GM21619 (cell line): ENCODE measurements at regions not wholly inside any gene's neighbourhood (a gene's known extent, or its start where the extent isn't known, plus 50 kb on each side); places are given as distances from the start of the nearest gene placed in this dataset.
"Not testable (repeated sequence)": the region's sequence is repeated elsewhere in the genome, so short reads cannot be mapped to it uniquely, and the experiment has no call there.

ENCODE experiments used
- ATAC-seq: cut with Tn5 transposase; IDR thresholded peaks from one replicate; pipeline ENCODE4 v1.9.1; 2021; ENCODE audit not compliant: unreplicated experiment

DNA sequence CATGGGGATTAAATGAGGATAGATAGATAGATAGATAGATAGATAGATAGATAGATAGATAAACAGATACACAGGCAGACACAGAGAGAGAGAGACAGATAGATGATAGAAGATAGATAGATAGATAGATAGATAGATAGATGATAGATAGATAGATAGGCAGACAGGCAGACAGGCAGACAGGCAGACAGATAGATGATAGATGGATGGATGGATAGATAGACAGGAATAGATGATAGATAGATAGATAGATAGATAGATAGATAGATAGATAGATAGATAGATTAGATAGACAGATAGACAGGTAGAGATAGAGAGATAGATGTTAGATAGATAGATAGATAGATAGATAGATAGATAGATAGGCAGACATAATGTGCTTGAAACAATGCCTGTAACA lies 137.3 kb downstream of the MED10 start:
- not testable (repeated sequence) for ATAC-seq

GRCh38 chr5:6236858-6237481 lies 141.4 kb downstream of the MED10 start:
- ATAC-seq: no peak

GRCh38 chr5:6236170-6236793 lies 142.1 kb downstream of the MED10 start:
- ATAC-seq: no peak

DNA sequence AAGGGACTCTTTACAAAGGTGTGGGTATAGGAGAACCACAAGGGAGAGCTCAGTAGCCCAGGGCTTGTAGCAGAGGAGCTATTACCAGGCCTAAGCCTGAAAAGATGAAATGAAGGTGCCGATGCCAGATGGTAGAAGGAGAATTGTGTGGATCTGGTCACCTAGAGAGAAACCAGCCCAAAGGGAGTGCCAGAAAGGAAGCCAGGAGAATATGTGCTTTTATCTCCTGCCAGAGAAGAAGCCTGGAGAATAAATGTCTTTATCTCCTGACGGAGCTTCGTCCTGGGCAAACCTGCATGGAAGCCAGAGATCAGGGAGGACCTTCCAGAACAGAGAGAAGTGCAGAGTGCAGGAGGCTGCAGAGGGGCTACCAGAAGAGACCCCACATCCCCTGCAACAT lies 142.6 kb downstream of the MED10 start:
- no peak for ATAC-seq

GRCh38 chr5:6228257-6229250 lies 149.8 kb downstream of the MED10 start:
- no peak for ATAC-seq

DNA sequence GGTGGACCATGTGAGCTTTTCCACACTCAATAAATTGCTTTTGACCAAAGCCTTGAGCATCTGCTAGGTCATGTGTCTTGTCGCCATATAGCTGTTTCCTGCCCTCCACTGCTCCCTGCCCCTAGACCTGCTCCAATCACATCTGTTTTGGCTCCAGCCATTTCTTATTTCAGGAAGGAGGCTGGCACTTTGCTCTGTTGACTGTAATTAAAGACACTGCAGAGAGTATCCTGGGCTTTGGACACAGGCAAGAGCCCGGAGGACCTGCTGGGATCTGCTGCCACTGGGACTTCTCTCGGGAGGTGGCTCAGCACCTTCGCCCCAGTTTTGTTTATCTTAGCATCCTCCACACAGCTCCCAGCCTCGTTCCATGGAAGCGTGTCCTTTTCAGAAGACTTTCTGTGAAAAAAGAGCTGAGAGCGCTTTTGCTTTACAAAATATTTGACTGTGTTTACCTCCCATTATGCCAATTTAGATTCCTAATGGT lies 153.2 kb downstream of the MED10 start:
- ATAC-seq: no peak

GRCh38 chr5:6224406-6224805 lies 153.9 kb downstream of the MED10 start:
- ATAC-seq: no peak

DNA sequence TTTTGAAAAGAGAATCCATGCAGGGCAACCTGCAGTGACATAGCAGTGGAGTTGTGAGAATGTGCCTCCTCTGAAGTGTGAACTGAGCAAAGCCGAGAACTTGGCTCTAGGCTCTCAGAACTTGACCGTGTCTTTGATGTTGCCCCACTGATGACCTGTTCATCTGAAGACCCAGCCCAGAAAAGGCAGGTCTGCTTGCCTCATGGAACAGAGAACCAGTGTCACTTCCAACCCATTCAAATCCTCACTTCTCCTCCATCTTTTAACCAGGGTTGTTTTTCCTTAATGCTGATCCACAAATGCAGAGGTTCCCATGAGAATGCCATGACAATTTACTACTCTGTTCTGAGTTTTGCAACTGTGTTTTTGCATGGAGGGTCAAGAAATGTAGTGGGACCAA lies 155.4 kb downstream of the MED10 start:
- ATAC-seq: no peak

- no peak for ATAC-seq
Observed at GRCh38 chr5:6222121-6222520, 156.2 kb downstream of the MED10 start.

GRCh38 chr5:6221141-6221626 lies 157.2 kb downstream of the MED10 start:
- ATAC-seq: no peak

DNA sequence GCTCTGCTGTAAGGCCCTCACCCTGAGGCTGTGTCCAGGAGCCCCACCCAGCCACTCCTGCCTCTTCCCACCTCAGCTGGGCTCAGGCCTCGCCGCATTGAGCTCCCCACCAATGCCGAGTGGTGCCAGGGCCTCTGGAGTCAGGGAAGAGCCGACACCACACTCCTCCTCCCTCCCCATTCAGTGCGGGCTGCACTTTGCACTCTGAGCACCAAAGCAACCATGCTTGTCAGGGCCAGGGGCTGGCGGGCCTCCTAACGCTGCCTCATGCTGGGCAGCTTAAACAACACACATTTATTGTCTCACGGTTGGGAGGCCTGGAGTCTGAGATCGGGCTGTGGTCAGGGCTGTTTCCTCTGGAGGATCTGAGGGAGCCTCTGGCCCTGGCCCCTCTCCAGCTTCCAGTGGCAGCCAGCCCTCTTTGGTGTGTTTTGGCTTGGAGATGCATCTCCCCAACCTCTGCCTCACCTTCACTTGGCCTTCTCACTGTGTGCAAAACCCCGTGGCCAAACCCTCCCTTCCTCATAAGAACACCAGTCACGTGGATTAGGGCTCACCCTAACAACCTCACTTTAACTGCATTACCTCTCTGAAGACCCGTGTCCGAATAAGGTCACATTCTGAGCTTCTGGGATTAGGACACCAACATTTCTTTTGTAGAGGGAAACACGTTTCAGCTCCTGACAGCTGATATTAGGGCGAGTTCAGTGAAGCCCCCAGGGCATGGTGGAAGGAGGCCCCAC lies 157.8 kb downstream of the MED10 start:
- ATAC-seq: no peak

DNA sequence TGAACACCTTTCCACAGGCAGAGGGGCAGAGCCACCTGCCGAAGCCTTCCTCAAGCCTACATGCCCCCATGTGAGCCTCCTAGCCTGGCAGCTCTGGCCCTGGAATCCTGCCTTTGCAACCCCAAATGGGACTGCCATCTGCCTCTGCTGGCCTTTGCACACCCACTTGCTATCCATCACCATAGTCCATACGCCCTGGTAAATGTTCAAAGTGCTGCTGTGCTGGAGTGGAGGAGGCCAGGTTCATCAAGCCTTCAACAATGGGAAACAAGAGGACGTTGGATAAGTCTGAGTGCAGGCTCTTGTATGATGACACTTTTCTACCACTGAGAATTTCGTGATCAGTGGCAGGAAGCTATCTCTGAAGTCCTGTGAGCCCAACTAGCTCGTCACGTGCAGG lies 159.8 kb downstream of the MED10 start:
- no peak for ATAC-seq

- ATAC-seq: no peak
Observed at GRCh38 chr5:6218116-6218515, 160.2 kb downstream of the MED10 start.

GRCh38 chr5:6216471-6217075 lies 161.8 kb downstream of the MED10 start:
- ATAC-seq: no peak

DNA sequence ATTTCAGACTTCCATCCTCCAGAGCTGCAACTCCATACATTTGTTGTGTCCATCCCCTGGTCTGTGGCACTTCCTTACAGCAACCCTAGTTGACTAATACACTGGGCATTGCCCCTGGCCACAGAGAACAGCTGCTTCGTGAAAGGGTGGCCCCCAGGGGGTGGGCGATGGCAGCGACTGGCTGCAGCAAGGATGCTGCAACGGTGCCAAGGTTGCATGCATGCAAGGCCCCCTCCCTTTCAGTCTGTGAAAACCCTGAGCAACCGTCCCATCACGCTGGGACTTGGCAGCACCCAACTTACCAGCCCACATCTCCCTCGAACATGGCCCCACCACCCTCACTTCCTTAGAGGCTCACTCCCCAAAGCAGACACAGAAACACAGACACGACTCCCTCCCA lies 162.5 kb downstream of the MED10 start:
- ATAC-seq: no peak

GRCh38 chr5:6212244-6212643 lies 166.1 kb downstream of the MED10 start:
- no peak for ATAC-seq

DNA sequence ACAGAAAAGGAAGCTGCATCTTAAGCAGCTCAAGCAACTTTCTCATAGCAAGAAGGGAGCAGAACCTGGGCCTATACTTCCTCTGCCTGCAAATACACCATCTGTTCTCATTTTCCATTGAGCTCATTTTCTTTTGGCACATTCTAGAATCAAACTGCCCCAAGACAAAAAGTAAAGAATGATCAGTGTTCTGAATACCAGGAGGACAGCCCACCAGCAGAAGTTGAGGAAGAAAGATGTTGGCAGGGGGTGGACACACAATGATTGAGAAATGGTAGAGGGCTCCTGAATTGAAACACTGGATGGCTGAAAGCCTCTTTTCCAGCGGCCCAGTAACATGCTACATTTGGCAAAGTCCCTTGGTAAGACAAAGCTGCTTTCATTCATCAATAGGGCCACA lies 171.8 kb downstream of the MED10 start:
- ATAC-seq: no peak

DNA sequence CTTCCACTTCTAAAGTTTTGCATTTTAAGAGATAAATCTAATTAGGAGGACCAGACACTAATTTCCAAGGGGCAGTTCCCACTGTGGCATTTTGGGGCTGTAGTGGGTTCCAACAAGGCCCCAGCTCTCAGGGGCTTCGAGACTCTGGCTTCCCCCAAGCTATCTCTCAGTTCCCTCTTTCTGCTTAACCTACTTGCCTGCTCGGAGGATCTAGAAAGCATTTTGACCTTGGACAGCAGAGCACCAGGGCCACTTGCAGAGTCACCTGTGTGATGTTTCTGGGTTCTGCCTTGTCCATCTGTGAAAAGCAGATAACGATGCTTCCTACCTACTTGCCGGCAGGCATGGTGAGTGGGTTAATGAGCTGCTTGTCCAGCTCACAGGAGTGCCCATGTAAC lies 175.4 kb downstream of the MED10 start:
- no peak for ATAC-seq

- no peak for ATAC-seq
Observed at GRCh38 chr5:6202149-6202967, 176.0 kb downstream of the MED10 start.

DNA sequence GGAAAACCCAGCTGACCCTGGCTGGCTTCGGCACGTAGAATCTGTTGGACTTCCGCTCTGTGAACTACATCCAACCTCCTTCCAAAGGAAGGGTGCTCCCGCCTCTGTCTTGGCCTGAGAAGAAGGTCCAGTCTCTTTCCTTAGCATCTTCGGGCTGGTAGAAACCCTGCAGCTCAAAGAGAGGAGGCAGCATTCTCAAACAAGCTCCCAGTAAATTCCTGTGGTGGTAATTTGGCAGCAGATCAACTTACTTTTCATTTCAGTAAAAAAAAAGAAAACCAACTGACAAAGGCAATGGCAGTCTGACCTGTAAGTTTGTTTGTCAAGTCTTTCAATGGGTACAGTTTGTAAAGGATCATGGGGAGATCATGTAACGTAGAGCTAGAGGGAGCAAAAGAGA lies 176.7 kb downstream of the MED10 start:
- ATAC-seq: no peak
